ENCODE measurements at regions not wholly inside any gene's neighbourhood (a gene's known extent, or its start where the extent isn't known, plus 50 kb on each side); places are given as distances from the start of the nearest gene placed in this dataset.

DNA sequence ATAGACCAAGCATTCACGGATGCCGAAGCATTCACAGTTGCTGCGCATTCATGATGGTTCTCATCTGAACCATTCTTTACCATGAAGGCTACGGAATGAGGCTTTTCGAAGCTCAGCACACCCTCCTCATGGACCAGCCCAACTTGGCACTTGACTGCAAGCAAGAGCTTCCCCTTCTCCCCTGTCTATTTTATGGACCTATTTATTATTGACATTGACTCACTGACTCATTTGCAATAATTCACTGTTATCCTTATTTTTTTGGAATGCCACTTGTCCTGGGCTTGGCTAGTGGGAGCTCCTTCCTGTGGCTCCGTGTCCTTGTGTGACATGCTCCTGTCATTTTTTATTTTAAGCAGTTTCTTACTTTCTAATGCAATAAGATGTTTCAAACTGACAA is 51.5 kb upstream of the ICE1 start:
- no peaks in the 10 kb centered on the region for H3K9me2 ChIP-seq
- no peak overlapping the region for H2AFZ ChIP-seq (ENCODE audit: low read depth)
- ChIA-PET CTCF (no interaction called here), POLR2A (no interaction called here)
- WGBS (ENCODE audit: low lambda C conversion rate): 74% methylated on average over 6 of the region's 6 CpGs
- H3K27ac ChIP-seq (ENCODE audit: low read depth in 2 of 2, low read length in 1 of 2): no peak overlapping the region
- no peak overlapping the region for H3K9ac ChIP-seq
- H3K4me2 ChIP-seq: no peak overlapping the region
- TF ChIP-seq RCOR1 (IDR thresholded peaks at IDR 0.05; ENCODE audit: low read length): no peak
- TF ChIP-seq, protein P1, sequence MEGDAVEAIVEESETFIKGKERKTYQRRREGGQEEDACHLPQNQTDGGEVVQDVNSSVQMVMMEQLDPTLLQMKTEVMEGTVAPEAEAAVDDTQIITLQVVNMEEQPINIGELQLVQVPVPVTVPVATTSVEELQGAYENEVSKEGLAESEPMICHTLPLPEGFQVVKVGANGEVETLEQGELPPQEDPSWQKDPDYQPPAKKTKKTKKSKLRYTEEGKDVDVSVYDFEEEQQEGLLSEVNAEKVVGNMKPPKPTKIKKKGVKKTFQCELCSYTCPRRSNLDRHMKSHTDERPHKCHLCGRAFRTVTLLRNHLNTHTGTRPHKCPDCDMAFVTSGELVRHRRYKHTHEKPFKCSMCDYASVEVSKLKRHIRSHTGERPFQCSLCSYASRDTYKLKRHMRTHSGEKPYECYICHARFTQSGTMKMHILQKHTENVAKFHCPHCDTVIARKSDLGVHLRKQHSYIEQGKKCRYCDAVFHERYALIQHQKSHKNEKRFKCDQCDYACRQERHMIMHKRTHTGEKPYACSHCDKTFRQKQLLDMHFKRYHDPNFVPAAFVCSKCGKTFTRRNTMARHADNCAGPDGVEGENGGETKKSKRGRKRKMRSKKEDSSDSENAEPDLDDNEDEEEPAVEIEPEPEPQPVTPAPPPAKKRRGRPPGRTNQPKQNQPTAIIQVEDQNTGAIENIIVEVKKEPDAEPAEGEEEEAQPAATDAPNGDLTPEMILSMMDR (IDR thresholded peaks at IDR 0.05): no peak
- no peaks in the 10 kb centered on the region for H3K9me3 ChIP-seq
- H3K4me1 ChIP-seq (ENCODE audit: control insufficient read depth in 1 of 2, insufficient read depth in 2 of 2, low read depth in 1 of 2, low read length in 1 of 2): peaks cover 0 to 4% of the 10 kb centered on the region in 2 experiments; a peak in 2 of 4 replicates
- H3K36me3 ChIP-seq (replicated peaks in 1 of 2; ENCODE audit: control insufficient read depth in 1 of 2, insufficient read depth in 2 of 2, low read length in 1 of 2): no peaks in the 10 kb centered on the region
- no peaks in the 10 kb centered on the region for H3K79me2 ChIP-seq (ENCODE audit: insufficient read depth)
- no peak overlapping the region for H3K4me3 ChIP-seq (ENCODE audit: low read depth in 2 of 2, low read length in 1 of 2)
- no peaks in the 10 kb centered on the region for H4K20me1 ChIP-seq (ENCODE audit: insufficient read depth)
- no peaks in the 10 kb centered on the region for H3F3A ChIP-seq (replicated peaks; ENCODE audit: insufficient read depth)
- H3K27me3 ChIP-seq (ENCODE audit: insufficient read depth): no peaks in the 10 kb centered on the region
- DNase-seq: no peak

GRCh38 chr5:5371957-5372356 is 50.5 kb upstream of the ICE1 start:
- H3K27me3 ChIP-seq (ENCODE audit: insufficient read depth): no peaks in the 10 kb centered on the region
- H2AFZ ChIP-seq (ENCODE audit: low read depth): no peak overlapping the region
- DNase-seq: no peak
- H3K4me2 ChIP-seq: no peak overlapping the region
- H3K4me3 ChIP-seq (ENCODE audit: low read depth in 2 of 2, low read length in 1 of 2): no peak overlapping the region
- no peaks in the 10 kb centered on the region for H4K20me1 ChIP-seq (ENCODE audit: insufficient read depth)
- H3K9ac ChIP-seq: no peak overlapping the region
- H3K4me1 ChIP-seq (ENCODE audit: control insufficient read depth in 1 of 2, insufficient read depth in 2 of 2, low read depth in 1 of 2, low read length in 1 of 2): peaks cover 0 to 4% of the 10 kb centered on the region in 2 experiments; a peak in 2 of 4 replicates
- ChIA-PET POLR2A (no interaction called here), CTCF (no interaction called here)
- H3F3A ChIP-seq (replicated peaks; ENCODE audit: insufficient read depth): no peaks in the 10 kb centered on the region
- WGBS (ENCODE audit: low lambda C conversion rate): 54% methylated on average over 3 of the region's 3 CpGs
- TF ChIP-seq ZBTB33 (IDR thresholded peaks at IDR 0.05; ENCODE audit: borderline replicate concordance, low read depth) (no peak), TAF1 (IDR thresholded peaks at IDR 0.05; ENCODE audit: borderline replicate concordance, low read depth, low read length) (no peak), RFX5 (IDR thresholded peaks at IDR 0.05; ENCODE audit: low read length) (no peak), SIN3A (IDR thresholded peaks at IDR 0.05; ENCODE audit: borderline replicate concordance, low read depth, low read length) (no peak), TEAD4 (IDR thresholded peaks at IDR 0.05; ENCODE audit: borderline replicate concordance, insufficient read depth) (no peak), MAX (IDR thresholded peaks at IDR 0.05; ENCODE audit: low read depth) (no peak), SMC3 (IDR thresholded peaks at IDR 0.05; ENCODE audit: low read depth, low read length) (no peak), RCOR1 (IDR thresholded peaks at IDR 0.05; ENCODE audit: low read length) (no peak), RAD21 (IDR thresholded peaks at IDR 0.05; ENCODE audit: low read length) (no peak), NFIC (IDR thresholded peaks at IDR 0.05; ENCODE audit: borderline replicate concordance) (no peak), IRF3 (IDR thresholded peaks at IDR 0.05; ENCODE audit: low read depth, low read length) (no peak), ELF1 (IDR thresholded peaks at IDR 0.05) (no peak)
- TF ChIP-seq, protein P2, sequence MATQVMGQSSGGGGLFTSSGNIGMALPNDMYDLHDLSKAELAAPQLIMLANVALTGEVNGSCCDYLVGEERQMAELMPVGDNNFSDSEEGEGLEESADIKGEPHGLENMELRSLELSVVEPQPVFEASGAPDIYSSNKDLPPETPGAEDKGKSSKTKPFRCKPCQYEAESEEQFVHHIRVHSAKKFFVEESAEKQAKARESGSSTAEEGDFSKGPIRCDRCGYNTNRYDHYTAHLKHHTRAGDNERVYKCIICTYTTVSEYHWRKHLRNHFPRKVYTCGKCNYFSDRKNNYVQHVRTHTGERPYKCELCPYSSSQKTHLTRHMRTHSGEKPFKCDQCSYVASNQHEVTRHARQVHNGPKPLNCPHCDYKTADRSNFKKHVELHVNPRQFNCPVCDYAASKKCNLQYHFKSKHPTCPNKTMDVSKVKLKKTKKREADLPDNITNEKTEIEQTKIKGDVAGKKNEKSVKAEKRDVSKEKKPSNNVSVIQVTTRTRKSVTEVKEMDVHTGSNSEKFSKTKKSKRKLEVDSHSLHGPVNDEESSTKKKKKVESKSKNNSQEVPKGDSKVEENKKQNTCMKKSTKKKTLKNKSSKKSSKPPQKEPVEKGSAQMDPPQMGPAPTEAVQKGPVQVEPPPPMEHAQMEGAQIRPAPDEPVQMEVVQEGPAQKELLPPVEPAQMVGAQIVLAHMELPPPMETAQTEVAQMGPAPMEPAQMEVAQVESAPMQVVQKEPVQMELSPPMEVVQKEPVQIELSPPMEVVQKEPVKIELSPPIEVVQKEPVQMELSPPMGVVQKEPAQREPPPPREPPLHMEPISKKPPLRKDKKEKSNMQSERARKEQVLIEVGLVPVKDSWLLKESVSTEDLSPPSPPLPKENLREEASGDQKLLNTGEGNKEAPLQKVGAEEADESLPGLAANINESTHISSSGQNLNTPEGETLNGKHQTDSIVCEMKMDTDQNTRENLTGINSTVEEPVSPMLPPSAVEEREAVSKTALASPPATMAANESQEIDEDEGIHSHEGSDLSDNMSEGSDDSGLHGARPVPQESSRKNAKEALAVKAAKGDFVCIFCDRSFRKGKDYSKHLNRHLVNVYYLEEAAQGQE (IDR thresholded peaks at IDR 0.05; ENCODE audit: low read depth, low read length): no peak
- no peaks in the 10 kb centered on the region for H3K9me3 ChIP-seq
- H3K9me2 ChIP-seq: no peaks in the 10 kb centered on the region
- no peaks in the 10 kb centered on the region for H3K79me2 ChIP-seq (ENCODE audit: insufficient read depth)
- H3K36me3 ChIP-seq (replicated peaks in 1 of 2; ENCODE audit: control insufficient read depth in 1 of 2, insufficient read depth in 2 of 2, low read length in 1 of 2): no peaks in the 10 kb centered on the region
- H3K27ac ChIP-seq (ENCODE audit: low read depth in 2 of 2, low read length in 1 of 2): no peak overlapping the region
